SK-N-SH treated with all-trans-retinoic acid at 6 μM for 48 hours (cell line): ENCODE measurements at regions not wholly inside any gene's neighbourhood (a gene's known extent, or its start where the extent isn't known, plus 50 kb on each side); places are given as distances from the start of the nearest gene placed in this dataset.

Source experiments
- ESRRG ChIP-seq: fragments of 250-450 bp; sonication (Bioruptor Pico); IDR thresholded peaks from 2 replicates; pipeline ENCODE4 v1.6.1; 2021; ENCODE audit warnings: mild to moderate bottlenecking
- ISL1 ChIP-seq: fragments of 250-450 bp; sonication (Bioruptor Pico); IDR thresholded peaks from 2 replicates; pipeline ENCODE4 v2.1.2; 2022; ENCODE audit warnings: mild to moderate bottlenecking, moderate library complexity
- PATZ1 ChIP-seq: fragments of 250-450 bp; sonication (Bioruptor Pico); IDR thresholded peaks from 2 replicates; pipeline ENCODE4 v1.8.0; 2020; ENCODE audit warnings: mild to moderate bottlenecking, moderate library complexity, borderline replicate concordance
- PPARA ChIP-seq: fragments of 250-450 bp; sonication (Bioruptor Pico); IDR thresholded peaks from 2 replicates; pipeline ENCODE4 v1.5.0; 2020; ENCODE audit warnings: mild to moderate bottlenecking, borderline replicate concordance
- RARB ChIP-seq: fragments of 250-450 bp; sonication (Bioruptor Pico); IDR thresholded peaks from 2 replicates; pipeline ENCODE4 v1.8.0; 2021; ENCODE audit warnings: mild to moderate bottlenecking, moderate library complexity
- ZFP3 ChIP-seq: fragments of 250-450 bp; sonication (Bioruptor Pico); IDR thresholded peaks from 2 replicates; pipeline ENCODE4 v1.5.0; 2020; ENCODE audit warnings: mild to moderate bottlenecking, moderate library complexity

GRCh38 chr4:1554246-1554875 lies 129.8 kb downstream of the FAM53A start:
- TF ChIP-seq ISL1 (no peak), PATZ1 (CRISPR knock-in tag) (no peak), ZFP3 (CRISPR knock-in tag) (no peak), RARB (CRISPR knock-in tag) (no peak), ESRRG (CRISPR knock-in tag) (no peak), PPARA (CRISPR knock-in tag) (no peak)
